GM23338 (cell line): ENCODE measurements at regions not wholly inside any gene's neighbourhood (a gene's known extent, or its start where the extent isn't known, plus 50 kb on each side); places are given as distances from the start of the nearest gene placed in this dataset.
A peak's percentile ranks its signal among the peaks of the same experiment; 100 is the strongest.

Experiments
- ATAC-seq: fragments of 200-7000 bp; cut with Tn5 transposase; 3 replicates; pipeline ENCODE4 v1.9.1; 2020
- DNase-seq: peaks from one replicate; pipeline ENCODE4 v3.0.0-alpha.2; 2015; ENCODE audit warnings: low spot score
- H2AFZ ChIP-seq: fragments of 200-600 bp; sonication (generic); 2 replicates; pipeline ENCODE4 v1.8.0; 2016; ENCODE audit warnings: antibody characterized with exemption, mild to moderate bottlenecking, moderate library complexity
- H3F3A ChIP-seq: fragments of 200-600 bp; sonication (generic); replicated peaks from 2 replicates; pipeline ENCODE4 v1.8.0; 2017; ENCODE audit warnings: antibody characterized with exemption, mixed run types, low read depth
- H3K27ac ChIP-seq: fragments of 200-600 bp; sonication (generic); 2 replicates; pipeline ENCODE4 v1.6.1; 2016; ENCODE audit warnings: low read depth
- H3K27me3 ChIP-seq: fragments of 200-600 bp; sonication (generic); 2 replicates; pipeline ENCODE4 v1.8.0; 2016; ENCODE audit warnings: mild to moderate bottlenecking, mixed run types, moderate library complexity; ENCODE audit not compliant: insufficient read depth
- H3K36me3 ChIP-seq: fragments of 200-600 bp; sonication (generic); 2 replicates; pipeline ENCODE4 v1.8.0; 2016; ENCODE audit warnings: mild to moderate bottlenecking; ENCODE audit not compliant: insufficient read depth
- H3K4me1 ChIP-seq: fragments of 200-600 bp; sonication (generic); 2 replicates; pipeline ENCODE4 v1.8.0; 2016; ENCODE audit warnings: mild to moderate bottlenecking, moderate library complexity; ENCODE audit not compliant: insufficient read depth
- H3K4me2 ChIP-seq: fragments of 200-600 bp; sonication (generic); 2 replicates; pipeline ENCODE4 v1.7.1; 2017; ENCODE audit warnings: mixed run types
- H3K4me3 ChIP-seq: fragments of 200-600 bp; sonication (generic); 2 replicates; pipeline ENCODE4 v1.6.1; 2016; ENCODE audit warnings: mixed run types
- H3K79me2 ChIP-seq: fragments of 200-600 bp; sonication (generic); replicated peaks from 2 replicates; pipeline ENCODE4 v1.8.0; 2017; ENCODE audit warnings: mild to moderate bottlenecking; ENCODE audit not compliant: insufficient read depth
- H3K9me2 ChIP-seq: fragments of 200-600 bp; sonication (generic); 2 replicates; pipeline ENCODE4 v1.8.0; 2017; ENCODE audit not compliant: insufficient read depth
- H4K20me1 ChIP-seq: fragments of 200-600 bp; sonication (generic); replicated peaks from 2 replicates; pipeline ENCODE4 v1.8.0; 2017; ENCODE audit warnings: mild to moderate bottlenecking; ENCODE audit not compliant: insufficient read depth
- H3K27ac Mint-ChIP-seq: 2 replicates; pipeline ENCODE4 v1.8.0; 2020; ENCODE audit warnings: inconsistent platforms, mild to moderate bottlenecking, moderate library complexity, mixed read lengths
- H3K27me3 Mint-ChIP-seq: 3 replicates; pipeline ENCODE4 v1.8.0; 2022; ENCODE audit warnings: low read depth, mild to moderate bottlenecking, moderate library complexity, mixed read lengths, inconsistent platforms; ENCODE audit not compliant: insufficient read depth, poor library complexity
- H3K36me3 Mint-ChIP-seq: 3 replicates; pipeline ENCODE4 v1.8.0; 2021; ENCODE audit warnings: low read depth, mild to moderate bottlenecking, inconsistent platforms, moderate library complexity, mixed read lengths
- H3K4me1 Mint-ChIP-seq: 3 replicates; pipeline ENCODE4 v1.8.0; 2020; ENCODE audit warnings: mild to moderate bottlenecking, inconsistent platforms, mixed read lengths
- H3K4me3 Mint-ChIP-seq: 3 replicates; pipeline ENCODE4 v1.8.0; 2021; ENCODE audit warnings: moderate library complexity, mild to moderate bottlenecking, inconsistent platforms, mixed read lengths
- H3K9me3 Mint-ChIP-seq: 3 replicates; pipeline ENCODE4 v1.8.0; 2020; ENCODE audit warnings: moderate library complexity, mild to moderate bottlenecking, inconsistent platforms, mixed read lengths
- EZH2 ChIP-seq: fragments of 200-600 bp; sonication (generic); IDR thresholded peaks from one replicate; pipeline ENCODE4 v1.8.0; 2017; ENCODE audit warnings: antibody characterized with exemption, mild to moderate bottlenecking, low read depth; ENCODE audit not compliant: unreplicated experiment
- EZH2phosphoT487 ChIP-seq: fragments of 200-600 bp; sonication (generic); IDR thresholded peaks from one replicate; pipeline ENCODE4 v1.8.1; 2018; ENCODE audit warnings: antibody characterized with exemption; ENCODE audit not compliant: unreplicated experiment
- JUNB ChIP-seq: IDR thresholded peaks from one replicate; pipeline ENCODE4 v1.6.1; 2016; ENCODE audit warnings: antibody characterized with exemption; ENCODE audit not compliant: unreplicated experiment
- NANOG ChIP-seq: IDR thresholded peaks from 2 replicates; pipeline ENCODE4 v1.6.1; 2016; ENCODE audit warnings: antibody characterized with exemption, borderline replicate concordance
- POLR2AphosphoS5 ChIP-seq: IDR thresholded peaks from 2 replicates; pipeline ENCODE4 v1.6.1; 2016; ENCODE audit warnings: antibody characterized with exemption, low read depth
- STAT1 ChIP-seq: IDR thresholded peaks from one replicate; pipeline ENCODE4 v1.6.1; 2016; ENCODE audit warnings: antibody characterized with exemption; ENCODE audit not compliant: unreplicated experiment
- ZNF114 ChIP-seq: fragments of 250-450 bp; sonication (Bioruptor Pico); IDR thresholded peaks from 2 replicates; pipeline ENCODE4 v1.5.0; 2020; ENCODE audit warnings: mild to moderate bottlenecking, moderate library complexity
- ZNF331 ChIP-seq: fragments of 250-450 bp; sonication (Bioruptor Pico); IDR thresholded peaks from 2 replicates; pipeline ENCODE4 v1.5.0; 2020; ENCODE audit warnings: low read depth, mild to moderate bottlenecking, moderate library complexity
- TF ChIP-seq, protein P1 (sequence below), 2 experiments: fragments of 200-600 bp in 1 of 2; sonication (generic) in 1 of 2; conservative IDR thresholded peaks; 2 replicates each; pipeline versions ENCODE4 v1.5.1 to v1.6.1; 2016 to 2017; ENCODE audit warnings: antibody characterized with exemption in 2 of 2, low read depth in 2 of 2, mild to moderate bottlenecking in 2 of 2, moderate library complexity in 1 of 2
- TF ChIP-seq, protein P2 (sequence below): IDR thresholded peaks from 2 replicates; pipeline ENCODE4 v1.6.1; 2016; ENCODE audit warnings: antibody characterized with exemption
- TF ChIP-seq, protein P3 (sequence below): IDR thresholded peaks from one replicate; pipeline ENCODE4 v1.6.1; 2018; ENCODE audit warnings: antibody characterized with exemption; ENCODE audit not compliant: unreplicated experiment

DNA sequence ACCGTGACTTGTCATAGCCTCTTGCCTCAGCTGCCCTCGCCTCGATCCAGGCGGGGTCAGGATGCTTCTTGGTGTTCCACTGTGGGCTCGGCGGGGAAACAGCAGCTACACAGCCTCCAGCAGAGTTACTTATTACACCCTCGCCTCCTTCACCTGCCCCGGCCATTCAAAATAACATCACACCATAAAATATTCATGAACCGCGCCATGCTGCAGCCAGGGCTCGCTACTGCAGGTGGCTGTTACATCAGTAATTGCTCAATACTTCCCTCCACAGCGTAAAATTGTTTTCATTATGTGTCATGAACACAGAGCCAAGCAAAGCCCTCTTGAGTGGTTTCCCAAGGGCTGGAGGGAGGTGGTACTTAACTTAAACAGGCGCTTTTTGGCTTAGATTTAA lies 241.5 kb upstream of the SP8 start:
- Mint-ChIP-seq H3K27ac (peak overlapping the region; percentile 82), H3K4me1 (peaks cover 83% of the 10 kb centered on the region), H3K4me3 (peak overlapping the region; percentile 28; the same call in 1 of the 3 replicates), H3K36me3 (no peaks in the 10 kb centered on the region), H3K9me3 (no peaks in the 10 kb centered on the region), H3K27me3 (peaks cover 4% of the 10 kb centered on the region)
- peak overlapping the region; percentile 65 for H3K27ac ChIP-seq
- peak overlapping the region; percentile 29 for H3K4me2 ChIP-seq
- no peaks in the 10 kb centered on the region for H3K36me3 ChIP-seq
- H4K20me1 ChIP-seq = no peaks in the 10 kb centered on the region
- H3K27me3 ChIP-seq = no peaks in the 10 kb centered on the region
- H3K9me2 ChIP-seq = no peaks in the 10 kb centered on the region
- H3K79me2 ChIP-seq = no peaks in the 10 kb centered on the region
- H3K4me3 ChIP-seq = peak overlapping the region; percentile 34; the same call in 1 of the 2 replicates
- H2AFZ ChIP-seq = no peak overlapping the region
- TF ChIP-seq JUNB (no peak), EZH2 (no peak), ZNF331 (CRISPR knock-in tag) (no peak), EZH2phosphoT487 (no peak), ZNF114 (CRISPR knock-in tag) (no peak), NANOG (no peak), POLR2AphosphoS5 (no peak)
- TF ChIP-seq, protein P1, sequence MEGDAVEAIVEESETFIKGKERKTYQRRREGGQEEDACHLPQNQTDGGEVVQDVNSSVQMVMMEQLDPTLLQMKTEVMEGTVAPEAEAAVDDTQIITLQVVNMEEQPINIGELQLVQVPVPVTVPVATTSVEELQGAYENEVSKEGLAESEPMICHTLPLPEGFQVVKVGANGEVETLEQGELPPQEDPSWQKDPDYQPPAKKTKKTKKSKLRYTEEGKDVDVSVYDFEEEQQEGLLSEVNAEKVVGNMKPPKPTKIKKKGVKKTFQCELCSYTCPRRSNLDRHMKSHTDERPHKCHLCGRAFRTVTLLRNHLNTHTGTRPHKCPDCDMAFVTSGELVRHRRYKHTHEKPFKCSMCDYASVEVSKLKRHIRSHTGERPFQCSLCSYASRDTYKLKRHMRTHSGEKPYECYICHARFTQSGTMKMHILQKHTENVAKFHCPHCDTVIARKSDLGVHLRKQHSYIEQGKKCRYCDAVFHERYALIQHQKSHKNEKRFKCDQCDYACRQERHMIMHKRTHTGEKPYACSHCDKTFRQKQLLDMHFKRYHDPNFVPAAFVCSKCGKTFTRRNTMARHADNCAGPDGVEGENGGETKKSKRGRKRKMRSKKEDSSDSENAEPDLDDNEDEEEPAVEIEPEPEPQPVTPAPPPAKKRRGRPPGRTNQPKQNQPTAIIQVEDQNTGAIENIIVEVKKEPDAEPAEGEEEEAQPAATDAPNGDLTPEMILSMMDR (conservative IDR thresholded peaks at IDR 0.05; ENCODE audit: low read depth in 2 of 2) = no peak
- TF ChIP-seq, protein P2, sequence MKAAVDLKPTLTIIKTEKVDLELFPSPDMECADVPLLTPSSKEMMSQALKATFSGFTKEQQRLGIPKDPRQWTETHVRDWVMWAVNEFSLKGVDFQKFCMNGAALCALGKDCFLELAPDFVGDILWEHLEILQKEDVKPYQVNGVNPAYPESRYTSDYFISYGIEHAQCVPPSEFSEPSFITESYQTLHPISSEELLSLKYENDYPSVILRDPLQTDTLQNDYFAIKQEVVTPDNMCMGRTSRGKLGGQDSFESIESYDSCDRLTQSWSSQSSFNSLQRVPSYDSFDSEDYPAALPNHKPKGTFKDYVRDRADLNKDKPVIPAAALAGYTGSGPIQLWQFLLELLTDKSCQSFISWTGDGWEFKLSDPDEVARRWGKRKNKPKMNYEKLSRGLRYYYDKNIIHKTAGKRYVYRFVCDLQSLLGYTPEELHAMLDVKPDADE = no peak
- peak; percentile 32 for ATAC-seq
- peaks cover 10% of the 10 kb centered on the region; the same call in 1 of the 2 replicates for H3F3A ChIP-seq
- DNase-seq = peak; percentile 41
- H3K4me1 ChIP-seq = peaks cover 71% of the 10 kb centered on the region

DNA sequence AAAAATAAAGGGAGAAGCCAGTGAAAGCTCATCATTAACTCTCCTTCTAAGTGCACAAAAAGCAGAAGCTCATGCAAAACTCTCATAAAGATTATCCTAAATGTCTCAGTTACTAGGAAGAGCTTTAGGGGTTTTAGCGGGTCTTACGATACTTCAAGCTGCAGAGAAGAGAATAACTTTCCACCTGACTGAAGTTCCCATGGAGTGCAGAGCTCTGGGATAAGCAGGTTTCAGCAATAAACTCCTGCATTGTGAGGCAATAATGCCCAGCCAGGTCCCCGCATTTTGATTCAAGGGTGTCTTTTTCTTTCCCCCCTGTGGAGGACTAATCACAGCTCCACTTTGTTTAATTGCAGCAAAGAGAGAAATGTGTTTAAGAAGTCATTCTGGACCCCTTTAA lies 241.9 kb upstream of the SP8 start:
- no peaks in the 10 kb centered on the region for H3K36me3 ChIP-seq
- peaks cover 4% of the 10 kb centered on the region for H3K27me3 Mint-ChIP-seq
- H3K36me3 Mint-ChIP-seq = no peaks in the 10 kb centered on the region
- H4K20me1 ChIP-seq = no peaks in the 10 kb centered on the region
- H2AFZ ChIP-seq = no peak overlapping the region
- peak overlapping the region; percentile 34; the same call in 1 of the 2 replicates for H3K4me3 ChIP-seq
- no peak overlapping the region for H3K4me3 Mint-ChIP-seq
- H3K27ac Mint-ChIP-seq = peak overlapping the region; percentile 81
- no peaks in the 10 kb centered on the region for H3K9me3 Mint-ChIP-seq
- no peaks in the 10 kb centered on the region for H3K9me2 ChIP-seq
- H3K4me1 Mint-ChIP-seq = peaks cover 79% of the 10 kb centered on the region
- no peaks in the 10 kb centered on the region for H3K27me3 ChIP-seq
- DNase-seq = peak; percentile 27
- H3K4me1 ChIP-seq = peaks cover 71% of the 10 kb centered on the region
- peak overlapping the region; percentile 65 for H3K27ac ChIP-seq
- peaks cover 10% of the 10 kb centered on the region; the same call in 1 of the 2 replicates for H3F3A ChIP-seq
- peak overlapping the region; percentile 29 for H3K4me2 ChIP-seq
- ATAC-seq = peak; percentile 27
- no peaks in the 10 kb centered on the region for H3K79me2 ChIP-seq
- no peak for TF ChIP-seq POLR2AphosphoS5
- TF ChIP-seq, protein P3, sequence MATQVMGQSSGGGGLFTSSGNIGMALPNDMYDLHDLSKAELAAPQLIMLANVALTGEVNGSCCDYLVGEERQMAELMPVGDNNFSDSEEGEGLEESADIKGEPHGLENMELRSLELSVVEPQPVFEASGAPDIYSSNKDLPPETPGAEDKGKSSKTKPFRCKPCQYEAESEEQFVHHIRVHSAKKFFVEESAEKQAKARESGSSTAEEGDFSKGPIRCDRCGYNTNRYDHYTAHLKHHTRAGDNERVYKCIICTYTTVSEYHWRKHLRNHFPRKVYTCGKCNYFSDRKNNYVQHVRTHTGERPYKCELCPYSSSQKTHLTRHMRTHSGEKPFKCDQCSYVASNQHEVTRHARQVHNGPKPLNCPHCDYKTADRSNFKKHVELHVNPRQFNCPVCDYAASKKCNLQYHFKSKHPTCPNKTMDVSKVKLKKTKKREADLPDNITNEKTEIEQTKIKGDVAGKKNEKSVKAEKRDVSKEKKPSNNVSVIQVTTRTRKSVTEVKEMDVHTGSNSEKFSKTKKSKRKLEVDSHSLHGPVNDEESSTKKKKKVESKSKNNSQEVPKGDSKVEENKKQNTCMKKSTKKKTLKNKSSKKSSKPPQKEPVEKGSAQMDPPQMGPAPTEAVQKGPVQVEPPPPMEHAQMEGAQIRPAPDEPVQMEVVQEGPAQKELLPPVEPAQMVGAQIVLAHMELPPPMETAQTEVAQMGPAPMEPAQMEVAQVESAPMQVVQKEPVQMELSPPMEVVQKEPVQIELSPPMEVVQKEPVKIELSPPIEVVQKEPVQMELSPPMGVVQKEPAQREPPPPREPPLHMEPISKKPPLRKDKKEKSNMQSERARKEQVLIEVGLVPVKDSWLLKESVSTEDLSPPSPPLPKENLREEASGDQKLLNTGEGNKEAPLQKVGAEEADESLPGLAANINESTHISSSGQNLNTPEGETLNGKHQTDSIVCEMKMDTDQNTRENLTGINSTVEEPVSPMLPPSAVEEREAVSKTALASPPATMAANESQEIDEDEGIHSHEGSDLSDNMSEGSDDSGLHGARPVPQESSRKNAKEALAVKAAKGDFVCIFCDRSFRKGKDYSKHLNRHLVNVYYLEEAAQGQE = no peak
- TF ChIP-seq JUNB = no peak
- no peak for TF ChIP-seq STAT1
